ENCODE measurements at regions not wholly inside any gene's neighbourhood (a gene's known extent, or its start where the extent isn't known, plus 50 kb on each side); places are given as distances from the start of the nearest gene placed in this dataset.

- no peak overlapping the region for H3K4me2 ChIP-seq (ENCODE audit: insufficient read depth in 1 of 2, low read depth in 2 of 2, low read length in 2 of 2)
- no peaks in the 10 kb centered on the region for H3K9me3 ChIP-seq (ENCODE audit: insufficient read depth in 2 of 2, low read depth in 1 of 2, low read length in 1 of 2)
- H2BK15ac ChIP-seq (ENCODE audit: low read length) = no peak overlapping the region
- H3K4ac ChIP-seq (replicated peaks; ENCODE audit: insufficient read length, low read depth, low read length) = no peak overlapping the region
- H2BK5ac ChIP-seq (ENCODE audit: low read depth, low read length) = no peak overlapping the region
- no peak overlapping the region for H3K14ac ChIP-seq (ENCODE audit: insufficient read length)
- POLR2A ChIA-PET (ENCODE audit: partially characterized antibody) = no interaction called here
- H3K18ac ChIP-seq (ENCODE audit: extremely low read depth, low read length) = no peak overlapping the region
- H3K56ac ChIP-seq (replicated peaks; ENCODE audit: insufficient read length, low read depth, low read length) = no peak overlapping the region
- H4K8ac ChIP-seq (ENCODE audit: extremely low read depth, insufficient read depth, low read length) = no peak overlapping the region
- H2AK5ac ChIP-seq (ENCODE audit: low read depth, low read length) = no peak overlapping the region
- no peak overlapping the region for H3K27ac ChIP-seq (ENCODE audit: low read depth, low read length)
- H3K4me3 ChIP-seq (ENCODE audit: extremely low read depth in 1 of 4, insufficient read depth in 2 of 4, low read depth in 3 of 4, low read length in 4 of 4) = no peak overlapping the region
- H4K5ac ChIP-seq (ENCODE audit: insufficient read length, low read depth, low read length) = no peak overlapping the region
- FAIRE-seq (no peak), DNase-seq (ENCODE audit: low read depth in 1 of 2, low spot score in 2 of 2) (no peak)
- H3K79me2 ChIP-seq (ENCODE audit: control insufficient read depth in 1 of 2, insufficient read depth in 2 of 2, low read length in 2 of 2) = no peaks in the 10 kb centered on the region
- H2BK12ac ChIP-seq (ENCODE audit: low read depth, low read length) = no peak overlapping the region
- no peaks in the 10 kb centered on the region for H3K27me3 ChIP-seq (replicated peaks in 1 of 4; ENCODE audit: control insufficient read depth in 3 of 4, extremely low read depth in 1 of 4, insufficient read depth in 3 of 4, low read length in 3 of 4)
- H2BK20ac ChIP-seq (ENCODE audit: low read length) = no peak overlapping the region
- no peaks in the 10 kb centered on the region for H3K79me1 ChIP-seq (ENCODE audit: low read depth, low read length)
- H3K9ac ChIP-seq (replicated peaks in 1 of 4; ENCODE audit: extremely low read depth in 1 of 4, low read depth in 3 of 4, low read length in 3 of 4) = no peak overlapping the region
- 88% methylated on average over 2 of the region's 2 CpGs; no CpG with 5 or more reads in 1 of the 2 experiments for WGBS, 2 experiments (ENCODE audit: extremely low coverage in 1 of 2, insufficient coverage in 1 of 2, insufficient read length in 1 of 2, insufficient replicate concordance in 2 of 2, low coverage in 1 of 2, low lambda C conversion rate in 2 of 2, missing lambda C conversion rate in 1 of 2)
- H3K4me1 ChIP-seq (replicated peaks in 1 of 4; ENCODE audit: control insufficient read depth in 3 of 4, insufficient read depth in 4 of 4, low read length in 3 of 4) = peaks cover 0 to 2% (median 0%) of the 10 kb centered on the region in 4 experiments; a peak in 2 of 7 replicates
- no peak overlapping the region for H3K23ac ChIP-seq (ENCODE audit: insufficient read length)
- CTCF ChIA-PET (ENCODE audit: partially characterized antibody) = interaction anchor here (1.8 to 2.8 kb wide), 2 partner anchors 11 to 255 kb away, joined by 6 to 13 read pairs; no protein-coding TSS in a partner anchor
- no peaks in the 10 kb centered on the region for H4K20me1 ChIP-seq (replicated peaks in 1 of 2; ENCODE audit: control insufficient read depth in 1 of 2, insufficient read depth in 2 of 2, low read length in 2 of 2)
- no peak overlapping the region for H4K91ac ChIP-seq (replicated peaks; ENCODE audit: insufficient read length, low read length)
- no peak overlapping the region for H2BK120ac ChIP-seq (replicated peaks; ENCODE audit: low read depth, low read length)
- no peaks in the 10 kb centered on the region; the same call in 1 of the 2 replicates for H3K23me2 ChIP-seq (ENCODE audit: low read depth, low read length)
- no peaks in the 10 kb centered on the region for H3K36me3 ChIP-seq (ENCODE audit: control insufficient read depth in 2 of 4, insufficient read depth in 4 of 4, low read length in 3 of 4)
- H2AFZ ChIP-seq (ENCODE audit: low read length) = no peak overlapping the region
- TF ChIP-seq CBX8 (IDR thresholded peaks at IDR 0.05; ENCODE audit: borderline replicate concordance, low read depth, low read length) = no peak
- TF ChIP-seq CEBPB (IDR thresholded peaks at IDR 0.05; ENCODE audit: low read depth, low read length) = no peak
- no peak for TF ChIP-seq JUN (IDR thresholded peaks at IDR 0.05; ENCODE audit: low read depth, low read length)
- TF ChIP-seq, protein P1, sequence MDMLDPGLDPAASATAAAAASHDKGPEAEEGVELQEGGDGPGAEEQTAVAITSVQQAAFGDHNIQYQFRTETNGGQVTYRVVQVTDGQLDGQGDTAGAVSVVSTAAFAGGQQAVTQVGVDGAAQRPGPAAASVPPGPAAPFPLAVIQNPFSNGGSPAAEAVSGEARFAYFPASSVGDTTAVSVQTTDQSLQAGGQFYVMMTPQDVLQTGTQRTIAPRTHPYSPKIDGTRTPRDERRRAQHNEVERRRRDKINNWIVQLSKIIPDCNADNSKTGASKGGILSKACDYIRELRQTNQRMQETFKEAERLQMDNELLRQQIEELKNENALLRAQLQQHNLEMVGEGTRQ (IDR thresholded peaks at IDR 0.05; ENCODE audit: low read length) = no peak
- TF ChIP-seq SRF (IDR thresholded peaks at IDR 0.05; ENCODE audit: low read depth, low read length) = no peak
- TF ChIP-seq CHD2 (IDR thresholded peaks at IDR 0.05; ENCODE audit: low read length) = no peak
Observed at GRCh38 chr16:51061328-51061727, 89.7 kb downstream of the SALL1 start.
